Brain pericyte (primary cell): ENCODE measurements at regions not wholly inside any gene's neighbourhood (a gene's known extent, or its start where the extent isn't known, plus 50 kb on each side); places are given as distances from the start of the nearest gene placed in this dataset.
A peak's percentile ranks its signal among the peaks of the same experiment; 100 is the strongest.

Source experiments
- DNase-seq: peaks from one replicate; pipeline ENCODE4 v3.0.0-alpha.2; 2012; ENCODE audit warnings: low read depth, low spot score

DNA sequence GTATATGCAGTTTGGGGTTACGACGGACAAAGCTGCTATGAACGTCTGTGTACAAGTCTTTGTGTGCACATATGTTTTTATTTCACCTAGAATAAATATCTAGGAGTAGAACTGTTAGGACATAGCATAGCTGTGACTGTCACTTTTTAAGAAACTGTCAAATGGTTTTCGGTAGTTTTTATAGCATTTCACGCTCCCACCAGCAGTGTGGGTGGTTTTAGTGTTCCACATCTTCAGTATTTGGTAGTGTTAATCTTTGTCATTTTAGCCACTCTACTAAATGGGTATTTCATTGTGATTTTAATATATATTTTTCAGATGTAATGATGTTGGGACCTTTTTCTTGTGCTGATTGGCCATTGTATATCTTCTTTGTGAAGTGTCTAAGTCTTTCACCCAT lies 109.1 kb upstream of the BCAT1 start:
- DNase-seq: no peak

DNA sequence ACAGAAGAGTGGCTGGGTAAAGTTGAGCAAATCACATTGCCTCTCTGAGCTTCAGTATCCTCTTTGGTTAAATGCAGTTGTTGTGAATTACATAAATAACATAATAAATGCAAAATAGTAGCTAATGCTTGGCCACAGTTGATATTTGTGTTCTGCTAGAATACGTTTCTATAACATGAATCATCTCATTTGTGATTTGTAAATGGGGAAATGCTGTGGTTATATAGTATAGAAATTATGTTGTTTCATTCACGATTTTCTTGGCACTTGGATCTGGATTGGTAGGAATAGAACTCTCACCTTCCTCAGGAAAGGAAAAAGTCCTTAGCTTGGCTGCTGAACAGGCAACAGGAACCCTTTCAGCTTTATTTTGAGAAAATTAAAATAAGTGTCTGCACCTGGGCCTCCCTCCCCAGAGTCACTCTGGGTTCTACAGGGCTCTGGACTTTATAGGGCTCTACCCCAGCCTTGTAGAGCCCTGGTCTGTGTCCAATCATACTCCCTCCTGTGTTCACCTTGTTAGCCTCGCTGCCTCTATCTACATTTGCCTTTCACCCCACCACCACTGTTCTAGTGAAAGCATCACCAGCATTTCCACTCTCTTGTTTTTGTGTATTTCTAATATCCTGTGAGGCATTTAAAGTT lies 107.7 kb upstream of the BCAT1 start:
- no peak for DNase-seq

DNA sequence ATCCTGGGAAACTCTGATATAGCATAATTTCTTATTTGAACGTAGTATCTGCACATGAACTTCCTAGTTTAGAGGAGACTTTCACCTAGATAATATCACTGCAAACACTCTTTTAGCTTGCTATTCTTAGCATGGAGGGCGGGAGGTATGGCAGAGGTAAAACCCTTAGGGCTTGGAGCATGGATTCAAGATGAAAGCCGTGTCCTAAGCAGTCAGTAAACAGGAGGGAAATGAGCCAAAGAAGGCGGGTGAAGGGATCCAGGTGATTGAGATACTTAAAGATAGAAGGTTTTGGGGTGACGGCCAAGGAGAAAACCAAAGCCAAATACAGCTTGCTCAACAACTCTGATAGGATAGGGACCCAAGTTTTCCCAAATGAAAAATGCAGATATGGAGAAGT lies 107.1 kb upstream of the BCAT1 start:
- no peak for DNase-seq

DNA sequence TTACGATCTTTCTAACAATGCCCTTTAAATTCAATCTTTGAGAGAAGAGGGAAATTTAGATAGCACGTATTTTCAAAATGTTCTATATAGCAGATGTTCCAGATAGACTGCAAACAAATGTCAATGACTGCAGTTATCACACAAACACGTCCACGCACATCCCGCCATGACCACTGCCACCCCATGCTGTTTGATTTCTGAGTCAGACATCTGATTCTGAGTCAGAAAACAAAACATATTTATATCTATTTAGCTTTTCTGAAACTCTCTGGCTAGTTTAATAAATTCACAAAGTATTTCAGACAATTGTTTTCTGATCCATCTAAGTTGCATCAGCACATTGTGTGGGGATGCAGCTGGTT lies 105.9 kb upstream of the BCAT1 start:
- DNase-seq: peak; percentile 72

DNA sequence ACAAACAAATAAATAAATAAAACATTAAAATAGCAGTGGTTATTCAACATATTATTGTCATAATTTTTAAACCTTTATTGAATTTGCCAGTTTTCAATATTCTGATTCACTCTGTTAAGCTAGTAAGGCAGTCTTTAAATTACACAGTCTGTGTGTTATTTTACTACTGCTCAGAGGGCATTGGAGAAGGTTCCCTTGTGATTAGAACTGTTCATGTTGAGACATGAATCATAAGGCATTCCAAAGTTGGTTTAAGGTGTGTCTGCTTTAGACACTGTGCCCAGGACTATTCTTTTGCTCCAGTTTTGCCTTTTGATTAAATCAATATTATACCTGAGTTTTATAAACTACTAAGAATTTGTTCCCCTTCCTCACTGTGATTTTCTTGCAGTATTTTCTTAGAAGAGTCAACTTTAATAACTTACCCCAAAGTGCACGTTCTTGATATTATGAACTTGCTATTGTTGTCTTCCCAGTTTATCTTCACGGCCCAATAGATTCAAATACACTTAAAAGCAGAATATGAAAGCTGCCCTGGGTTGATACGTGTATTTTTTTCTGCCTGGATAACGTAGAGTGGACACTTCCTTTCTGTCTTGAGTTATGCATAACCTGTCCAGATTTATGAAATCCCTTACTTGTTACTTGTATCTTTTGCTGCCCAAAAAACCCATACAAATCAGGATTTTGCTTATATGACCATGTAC lies 105.3 kb upstream of the BCAT1 start:
- DNase-seq: no peak

DNA sequence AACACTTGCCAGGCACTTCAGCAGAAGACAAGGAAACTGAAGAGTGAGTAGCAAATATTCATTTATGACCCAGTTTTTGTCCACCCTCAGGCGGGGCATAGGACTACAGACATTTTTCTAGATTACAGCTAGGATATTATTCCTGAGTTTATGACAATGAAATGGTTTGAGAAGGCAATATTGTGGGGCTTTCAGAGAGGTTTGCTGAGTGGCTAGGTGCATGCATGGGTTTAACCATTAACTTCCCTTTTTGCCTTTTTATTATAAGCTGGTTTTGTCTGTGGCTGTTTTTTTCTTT lies 104.0 kb upstream of the BCAT1 start:
- no peak for DNase-seq

DNA sequence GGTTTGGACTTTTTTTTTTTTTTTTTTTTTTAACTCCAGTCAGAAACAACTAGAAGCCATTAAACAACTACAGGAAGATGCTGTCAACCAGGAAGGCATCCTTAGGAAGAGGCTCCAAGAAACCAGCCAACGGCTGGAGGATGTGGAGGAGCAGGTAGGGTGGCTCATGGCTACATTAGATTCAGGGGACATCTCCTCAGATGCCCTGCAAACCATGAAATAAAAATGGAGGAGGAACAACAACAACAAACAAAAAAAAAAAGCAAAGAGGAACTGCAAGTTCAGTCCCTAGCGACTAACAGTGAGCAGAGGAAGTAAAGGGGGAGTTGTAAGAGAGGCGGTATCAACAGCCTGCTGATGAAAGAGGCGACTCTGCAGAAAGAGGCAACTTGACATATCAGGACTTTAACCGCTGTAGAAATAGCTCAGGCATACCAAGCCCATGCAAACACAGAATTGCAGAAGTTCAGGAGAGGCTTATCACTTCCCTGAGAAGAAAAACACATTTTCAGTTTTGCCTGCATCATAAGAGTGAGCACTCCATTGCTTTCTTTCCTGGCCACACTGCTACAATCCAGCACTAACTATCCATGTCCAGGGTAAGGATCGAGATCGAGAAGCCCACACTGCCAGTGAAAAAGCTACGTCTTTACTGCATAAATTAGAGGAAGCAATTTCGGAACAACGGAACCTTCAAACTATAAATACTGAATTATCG lies 103.5 kb upstream of the BCAT1 start:
- no peak for DNase-seq

DNA sequence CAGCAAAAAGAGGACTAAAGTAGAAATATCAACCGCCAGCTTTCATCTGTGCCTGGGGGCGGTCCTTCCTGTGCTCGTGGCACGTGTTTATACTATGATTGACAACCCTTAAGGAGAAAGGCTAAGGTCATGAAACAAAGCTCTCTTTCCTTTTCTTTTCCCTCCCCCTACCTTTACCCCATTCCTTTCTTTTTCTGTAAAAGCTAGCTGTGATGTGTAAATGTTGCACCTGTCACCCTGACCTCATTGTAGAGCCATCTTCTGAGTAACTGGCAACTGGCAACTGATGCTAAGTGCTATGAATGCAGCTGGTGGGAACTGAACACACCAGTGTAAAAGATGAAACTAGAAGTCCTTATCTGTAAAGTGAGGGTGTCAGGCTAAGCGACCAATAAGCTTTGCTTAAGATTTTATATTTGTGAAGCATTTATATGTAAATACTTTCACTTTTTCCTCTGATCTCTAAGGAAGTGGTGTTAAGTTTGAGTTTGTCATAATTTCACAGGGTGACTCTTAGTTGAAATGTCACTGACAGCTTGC lies 102.8 kb upstream of the BCAT1 start:
- no peak for DNase-seq

DNA sequence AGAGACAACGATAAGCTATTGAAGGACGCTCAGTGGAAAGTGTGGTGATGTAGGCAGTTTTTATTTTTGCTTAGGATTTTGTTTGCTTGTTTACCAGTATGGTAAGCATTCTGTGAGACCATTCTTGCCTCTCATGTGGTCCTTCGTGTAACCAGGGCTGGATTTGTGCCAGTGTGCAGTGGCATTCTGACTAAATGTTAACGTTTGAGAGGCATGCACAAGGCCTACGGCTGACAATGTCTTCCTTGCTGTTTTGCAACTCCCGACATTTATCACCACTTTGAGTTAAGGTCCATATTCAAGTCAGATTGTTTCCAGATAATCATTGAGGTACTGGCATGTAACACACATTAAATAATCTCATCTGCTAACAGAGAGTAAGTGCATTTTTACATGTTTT lies 102.3 kb upstream of the BCAT1 start:
- DNase-seq: no peak

DNA sequence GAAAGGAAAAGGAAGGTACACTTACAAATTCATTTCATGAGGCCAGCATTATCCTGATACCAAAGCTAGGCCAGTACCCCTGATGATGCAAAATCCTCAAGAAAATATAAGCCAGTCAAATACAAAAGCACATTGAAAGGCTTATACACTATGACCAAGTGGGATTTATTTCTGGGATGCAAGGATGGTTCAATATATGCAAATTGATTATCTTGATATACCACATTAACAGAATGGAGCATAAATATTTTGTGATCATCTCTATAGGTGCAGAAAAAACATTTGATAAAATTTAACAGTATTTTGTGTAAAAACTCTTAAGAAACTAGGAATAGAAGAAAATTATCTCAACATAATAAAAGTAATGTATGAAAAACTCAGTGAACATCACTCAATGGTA lies 97.0 kb upstream of the BCAT1 start:
- no peak for DNase-seq

DNA sequence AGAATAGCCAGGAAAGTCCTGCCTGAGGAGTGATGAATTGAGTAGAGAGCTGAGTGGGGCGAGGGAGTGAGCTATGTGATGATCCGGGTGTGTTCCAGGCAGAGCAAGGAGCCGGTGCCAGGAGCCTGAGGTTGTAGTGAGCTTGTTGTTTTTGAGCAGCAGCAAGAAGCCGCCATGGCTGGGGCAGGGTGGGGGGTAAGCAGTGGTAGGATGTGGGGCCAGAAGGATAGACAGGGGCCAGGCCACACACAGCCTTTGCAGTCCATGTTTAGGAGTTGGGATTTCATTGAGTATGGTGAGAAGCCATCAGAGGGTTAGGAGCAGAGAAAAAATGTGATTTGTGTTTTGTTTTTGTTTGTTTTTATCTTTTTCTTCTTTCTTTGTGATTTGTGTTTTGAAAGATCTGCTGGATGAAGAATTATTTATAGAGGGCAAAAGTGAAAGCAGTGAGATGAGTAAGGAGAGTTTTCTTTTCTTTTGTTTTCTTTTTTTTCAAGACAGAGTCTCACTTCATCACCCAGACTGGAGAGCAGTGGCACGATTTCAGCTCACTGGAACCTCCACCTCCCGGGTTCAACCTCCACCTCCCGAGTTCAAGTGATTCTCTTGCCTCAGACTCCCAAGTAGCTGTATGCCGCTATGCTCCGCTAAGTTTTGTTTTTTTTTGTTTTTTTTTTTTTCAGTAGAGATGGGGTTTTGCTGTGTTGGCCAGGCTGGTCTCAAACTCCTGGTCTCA lies 92.3 kb upstream of the BCAT1 start:
- no peak for DNase-seq

DNA sequence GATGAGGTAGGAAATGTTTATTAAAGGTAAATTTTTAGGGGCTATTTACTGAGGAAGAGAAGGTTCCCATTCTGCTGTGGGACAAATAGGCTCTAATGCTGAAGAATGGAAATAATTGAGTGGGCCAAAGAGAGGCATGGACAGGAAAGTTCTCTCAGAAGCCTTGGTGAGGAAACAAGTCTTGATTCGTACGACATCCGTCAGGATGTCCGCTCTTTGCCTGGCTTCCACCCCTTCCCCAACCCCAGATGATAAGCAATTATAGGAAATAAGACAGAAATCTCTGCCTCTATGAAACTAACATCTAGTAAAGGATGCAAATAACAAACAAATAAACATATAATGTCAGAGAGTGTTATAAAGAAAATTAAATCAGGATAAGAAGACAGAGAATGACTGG lies 91.7 kb upstream of the BCAT1 start:
- no peak for DNase-seq

DNA sequence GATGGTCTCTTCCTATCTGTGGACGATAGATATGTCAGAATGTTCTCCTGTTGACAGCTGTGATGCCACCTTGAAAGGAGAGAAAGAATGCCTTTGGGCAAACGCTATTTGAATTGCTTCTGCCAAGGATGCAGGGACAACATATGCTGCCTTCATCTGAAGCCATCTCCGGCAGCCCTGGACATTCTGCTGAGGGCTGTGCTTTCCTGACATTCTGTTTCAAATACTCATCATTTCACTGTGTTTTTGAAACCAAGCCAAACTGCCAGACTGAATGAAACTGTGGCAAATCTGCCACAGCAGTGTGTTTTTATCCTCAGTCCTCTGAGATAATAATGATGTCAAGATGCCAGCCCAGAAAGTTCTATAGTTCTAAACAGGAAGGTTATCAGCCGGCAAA lies 85.8 kb upstream of the BCAT1 start:
- DNase-seq: no peak

DNA sequence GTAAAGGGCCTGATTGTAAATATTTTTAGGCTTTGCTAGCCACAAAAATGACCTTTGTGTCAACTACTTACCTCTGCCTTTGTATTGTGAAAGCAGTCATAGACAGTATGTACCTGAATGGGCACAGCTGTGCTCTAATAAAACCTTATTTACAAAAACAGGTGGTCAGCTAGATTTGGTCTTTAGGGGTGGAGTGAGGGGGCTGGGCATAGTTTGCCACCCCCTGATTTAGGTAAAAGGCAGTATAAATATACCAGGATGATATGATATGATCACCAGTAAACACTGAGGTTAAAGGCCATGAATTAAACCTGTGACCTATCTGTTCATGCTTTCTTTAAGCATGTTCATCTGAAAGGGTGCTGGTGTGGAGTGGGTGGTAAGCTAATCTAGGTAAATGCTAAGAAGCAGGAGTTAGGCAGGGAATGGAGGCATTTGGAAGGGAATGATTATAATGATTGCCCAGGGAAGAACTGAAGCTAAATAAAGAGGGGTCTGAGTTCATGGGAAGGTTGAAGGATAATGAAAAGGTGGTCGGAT lies 77.1 kb upstream of the BCAT1 start:
- DNase-seq: no peak

DNA sequence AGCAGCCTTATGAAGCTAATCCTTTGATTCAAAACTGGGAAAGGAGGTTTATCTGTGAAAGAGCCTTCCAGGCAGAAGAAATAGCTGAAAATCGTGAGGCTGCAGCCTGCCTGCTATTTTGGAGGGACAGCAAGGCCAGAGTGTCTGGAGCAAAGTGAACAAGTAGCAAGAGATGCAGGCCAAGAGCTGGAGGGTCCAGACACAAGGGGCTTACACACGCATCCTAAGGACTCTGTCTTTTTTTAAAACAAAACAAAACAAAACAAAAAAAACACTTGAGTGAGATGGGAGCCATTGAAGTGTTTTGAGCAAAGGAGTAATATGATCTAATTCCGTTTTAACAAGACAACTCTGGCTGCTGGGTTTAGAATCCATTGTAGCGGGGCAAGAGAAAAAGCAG lies 76.4 kb upstream of the BCAT1 start:
- no peak for DNase-seq

DNA sequence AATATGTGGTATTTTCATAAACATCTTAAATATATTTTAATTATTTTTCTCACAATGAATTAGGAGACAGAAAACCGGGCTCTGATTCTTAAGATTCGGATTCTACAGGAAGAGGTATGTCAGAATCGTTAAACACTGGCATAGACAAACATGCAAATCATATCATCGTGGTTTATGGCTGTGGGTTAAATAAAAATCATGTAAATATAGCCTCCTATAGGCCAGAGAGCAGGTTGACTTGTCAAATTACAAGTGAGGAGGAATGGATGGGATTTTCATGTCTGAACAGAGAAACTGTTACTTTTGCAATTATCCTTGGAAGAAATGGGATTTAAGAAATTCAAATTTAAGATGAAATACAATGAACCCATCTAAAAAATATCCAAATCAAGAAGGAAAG lies 74.9 kb upstream of the BCAT1 start:
- DNase-seq: no peak

DNA sequence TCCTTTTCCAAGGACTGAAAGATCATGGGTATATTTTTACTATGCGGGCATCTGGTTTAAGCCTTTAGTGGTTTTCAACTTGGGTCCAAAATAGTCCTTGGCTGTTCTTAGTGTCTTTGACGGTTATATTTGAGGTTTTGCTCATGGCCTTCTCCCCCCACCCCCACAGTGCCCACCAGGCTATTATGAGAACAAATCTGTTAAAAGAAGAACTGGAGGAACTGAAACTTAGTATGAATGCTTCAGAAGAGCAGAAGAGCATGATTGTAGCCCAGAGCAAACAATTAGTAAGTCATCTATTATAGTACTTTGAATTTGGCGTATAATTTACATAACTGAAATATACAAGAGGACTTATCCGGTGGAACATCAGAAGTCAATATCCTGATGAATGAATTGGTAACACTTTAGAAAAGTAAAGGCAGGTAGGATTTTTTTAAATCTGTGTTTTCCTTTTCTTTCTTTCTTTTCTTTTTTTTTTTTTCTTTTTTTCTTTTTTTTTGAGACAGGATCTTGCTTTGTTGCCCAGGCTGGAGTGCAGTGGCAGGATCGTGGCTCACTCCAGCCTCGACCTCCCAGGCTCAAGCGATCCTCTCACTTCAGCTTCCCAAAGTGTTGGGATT lies 71.8 kb upstream of the BCAT1 start:
- DNase-seq: no peak

DNA sequence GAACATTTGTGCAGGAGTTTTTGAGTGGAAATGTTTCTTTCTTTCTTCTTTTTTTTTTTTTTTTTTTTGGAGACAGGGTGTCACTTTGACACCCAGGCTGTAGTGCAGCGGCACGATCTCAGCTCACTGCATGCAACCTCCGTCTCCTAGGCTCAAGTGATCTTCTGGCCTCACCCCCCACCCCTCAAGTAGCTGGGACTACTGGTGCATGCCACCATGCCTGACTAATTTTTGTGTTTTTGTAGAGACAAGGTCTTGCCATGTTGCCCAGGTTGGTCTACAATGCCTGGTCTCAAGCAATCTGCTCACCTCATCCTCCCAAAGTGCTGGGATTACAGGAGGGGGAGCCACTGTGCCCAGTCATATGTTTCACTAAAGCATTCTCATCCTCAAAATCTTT lies 69.2 kb upstream of the BCAT1 start:
- DNase-seq: no peak

DNA sequence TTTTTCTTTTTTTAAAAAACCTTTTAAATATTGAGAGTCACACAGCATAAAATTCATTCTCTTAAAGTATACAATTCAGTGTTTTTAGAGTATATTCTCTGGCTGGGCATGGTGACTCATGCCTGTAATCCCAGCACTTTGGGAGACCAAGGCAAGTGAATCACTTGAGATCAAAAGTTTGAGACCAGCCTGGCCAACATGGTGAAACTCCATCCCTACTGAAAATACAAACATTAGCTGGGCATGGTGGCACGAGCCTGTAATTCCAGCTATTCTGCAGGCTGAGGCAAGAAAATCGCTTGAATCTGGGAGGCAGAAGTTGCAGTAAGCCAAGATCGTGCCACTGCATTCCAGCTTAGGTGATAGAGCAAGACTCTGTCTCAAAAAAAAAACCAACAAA lies 68.4 kb upstream of the BCAT1 start:
- no peak for DNase-seq

DNA sequence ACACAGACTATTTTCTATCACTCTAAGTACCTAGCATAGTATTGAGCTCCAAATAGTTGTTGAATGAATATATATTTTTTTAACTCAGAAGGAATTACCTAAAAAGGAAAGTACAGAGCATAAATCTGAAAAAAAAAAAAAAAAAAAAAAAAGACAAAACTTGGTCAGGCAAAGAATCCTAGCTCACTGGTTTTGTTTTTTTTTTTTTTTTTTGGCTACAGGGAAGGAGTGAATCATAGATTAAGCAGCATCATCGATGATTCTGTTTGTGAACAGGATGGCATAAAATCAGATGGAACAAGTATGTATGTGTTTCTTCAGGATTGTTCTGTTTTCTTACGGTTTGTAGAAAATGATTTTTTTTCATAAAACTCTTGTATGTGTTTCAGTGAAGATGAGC lies 66.1 kb upstream of the BCAT1 start:
- no peak for DNase-seq

DNA sequence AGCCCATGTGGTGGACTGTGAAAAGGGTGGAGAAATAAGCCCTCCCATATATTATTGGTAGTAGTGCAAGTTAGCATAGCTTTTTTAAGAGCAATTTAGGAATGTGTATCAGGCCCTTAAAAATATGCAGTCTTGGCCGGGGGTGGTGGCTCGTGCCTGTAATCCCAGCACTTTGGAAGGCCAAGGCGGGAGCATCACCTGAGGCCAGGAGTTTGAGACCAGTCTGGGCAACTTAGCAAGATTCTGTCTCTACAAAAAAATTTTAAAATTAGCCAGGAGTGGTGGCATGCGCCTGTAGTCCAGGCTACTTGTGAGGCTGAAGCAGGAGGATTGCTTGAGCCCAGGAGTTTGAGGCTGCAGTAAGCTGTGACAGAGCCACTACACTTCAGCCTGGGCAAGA lies 64.2 kb upstream of the BCAT1 start:
- no peak for DNase-seq
